H1 (cell line): ENCODE measurements at regions not wholly inside any gene's neighbourhood (a gene's known extent, or its start where the extent isn't known, plus 50 kb on each side); places are given as distances from the start of the nearest gene placed in this dataset.
A peak's percentile ranks its signal among the peaks of the same experiment; 100 is the strongest.

Experiments used
- CTCF ChIA-PET: fragments of 300-600 bp; sonication (Branson Sonifier 250); formaldehyde crosslinking; loops from one replicate; lab custom pipeline; 2021; ENCODE audit not compliant: partially characterized antibody; lab: Charles Lee
- POLR2A ChIA-PET: fragments of 300-600 bp; sonication (Branson Sonifier 250); formaldehyde crosslinking; loops from one replicate; lab custom pipeline; 2021; ENCODE audit warnings: inconsistent platforms; ENCODE audit not compliant: partially characterized antibody; lab: Charles Lee
- DNase-seq, 2 experiments: peaks; one replicate each; pipeline versions ENCODE4 v3.0.0 to v3.0.0-alpha.2; 2010 to 2022; ENCODE audit warnings: low spot score in 2 of 2, low read depth in 1 of 2, mixed read lengths in 1 of 2
- FAIRE-seq: peaks from 2 replicates; lab custom pipeline; 2011; peaks lifted over from hg19 to GRCh38; lab: Jason Lieb, UNC
- H2AFZ ChIP-seq: 2 replicates; pipeline ENCODE4 v1.8.1; 2012; ENCODE audit warnings: low read length, inconsistent platforms
- H2AK5ac ChIP-seq: 2 replicates; pipeline ENCODE4 v1.6.1; 2013; ENCODE audit warnings: low read depth, low read length
- H2BK120ac ChIP-seq: replicated peaks from 2 replicates; pipeline ENCODE3; 2013; ENCODE audit warnings: low read depth, low read length, inconsistent platforms
- H2BK12ac ChIP-seq: 2 replicates; pipeline ENCODE4 v1.6.1; 2013; ENCODE audit warnings: low read depth, low read length
- H2BK15ac ChIP-seq: 2 replicates; pipeline ENCODE4 v1.6.1; 2013; ENCODE audit warnings: low read length
- H2BK20ac ChIP-seq: 2 replicates; pipeline ENCODE4 v1.6.1; 2013; ENCODE audit warnings: low read length
- H2BK5ac ChIP-seq: 2 replicates; pipeline ENCODE4 v1.6.1; 2013; ENCODE audit warnings: low read depth, low read length
- H3K14ac ChIP-seq: 2 replicates; pipeline ENCODE4 v1.6.1; 2013; ENCODE audit warnings: inconsistent platforms; ENCODE audit not compliant: insufficient read length
- H3K18ac ChIP-seq: 2 replicates; pipeline ENCODE4 v1.6.1; 2013; ENCODE audit warnings: low read length; ENCODE audit errors: extremely low read depth
- H3K23ac ChIP-seq: 2 replicates; pipeline ENCODE4 v1.6.1; 2013; ENCODE audit warnings: inconsistent platforms; ENCODE audit not compliant: insufficient read length
- H3K23me2 ChIP-seq: 2 replicates; pipeline ENCODE4 v1.6.1; 2013; ENCODE audit warnings: low read depth, low read length
- H3K27ac ChIP-seq: 2 replicates; pipeline ENCODE4 v1.6.1; 2011; ENCODE audit warnings: low read depth, low read length, inconsistent platforms
- H3K27me3 ChIP-seq, 4 experiments: replicated peaks in 1 of 4; 1 replicate in 1 of 4; 2 replicates in 3 of 4; pipeline versions ENCODE4 v1.6.1 to v1.8.1; 2011 to 2013; ENCODE audit warnings: low read length in 3 of 4, mild to moderate bottlenecking in 3 of 4, inconsistent platforms in 2 of 4, mixed read lengths in 2 of 4, moderate library complexity in 1 of 4; ENCODE audit not compliant: control insufficient read depth in 3 of 4, insufficient read depth in 3 of 4; ENCODE audit errors: extremely low read depth in 1 of 4
- H3K36me3 ChIP-seq, 4 experiments: 2 replicates each; pipeline versions ENCODE4 v1.6.1 to v1.8.1; 2011 to 2013; ENCODE audit warnings: mild to moderate bottlenecking in 4 of 4, low read length in 3 of 4, moderate library complexity in 2 of 4, control low read depth in 1 of 4, inconsistent platforms in 1 of 4; ENCODE audit not compliant: insufficient read depth in 4 of 4, control insufficient read depth in 2 of 4
- H3K4ac ChIP-seq: replicated peaks from 2 replicates; pipeline ENCODE3; 2013; ENCODE audit warnings: low read length, low read depth, mixed read lengths, inconsistent platforms; ENCODE audit not compliant: insufficient read length
- H3K4me1 ChIP-seq, 4 experiments: replicated peaks in 1 of 4; 1 replicate in 1 of 4; 2 replicates in 3 of 4; pipeline versions ENCODE4 v1.6.1 to v1.8.1; 2011 to 2013; ENCODE audit warnings: low read length in 3 of 4, inconsistent platforms in 2 of 4, mixed read lengths in 1 of 4; ENCODE audit not compliant: insufficient read depth in 4 of 4, control insufficient read depth in 3 of 4
- H3K4me2 ChIP-seq, 2 experiments: 2 replicates each; pipeline versions ENCODE4 v1.6.1 to v1.8.1; 2011 to 2013; ENCODE audit warnings: low read depth in 2 of 2, low read length in 2 of 2, control low read depth in 1 of 2, inconsistent platforms in 1 of 2, mild to moderate bottlenecking in 1 of 2; ENCODE audit not compliant: insufficient read depth in 1 of 2
- H3K4me3 ChIP-seq, 4 experiments: fragments of 200-600, 300-600 bp in 1 of 4; sonication (generic), shearing (Covaris generic), sonication (Bioruptor Twin) in 1 of 4; 2 replicates each; pipeline versions ENCODE4 v1.5.1 to v1.8.1; 2011 to 2016; ENCODE audit warnings: low read length in 4 of 4, low read depth in 3 of 4, control low read depth in 2 of 4, inconsistent platforms in 2 of 4, mild to moderate bottlenecking in 2 of 4, mixed read lengths in 1 of 4, moderate library complexity in 1 of 4; ENCODE audit not compliant: insufficient read depth in 2 of 4; ENCODE audit errors: extremely low read depth in 1 of 4
- H3K56ac ChIP-seq: replicated peaks from 2 replicates; pipeline ENCODE3; 2013; ENCODE audit warnings: low read depth, mild to moderate bottlenecking, mixed read lengths, low read length, inconsistent platforms; ENCODE audit not compliant: insufficient read length
- H3K79me1 ChIP-seq: 2 replicates; pipeline ENCODE4 v1.6.1; 2013; ENCODE audit warnings: low read depth, low read length, control low read depth
- H3K79me2 ChIP-seq, 2 experiments: 2 replicates each; pipeline versions ENCODE4 v1.6.1 to v1.8.1; 2012 to 2013; ENCODE audit warnings: low read length in 2 of 2, mild to moderate bottlenecking in 2 of 2, inconsistent platforms in 1 of 2; ENCODE audit not compliant: insufficient read depth in 2 of 2, control insufficient read depth in 1 of 2
- H3K9ac ChIP-seq, 4 experiments: replicated peaks in 1 of 4; 1 replicate in 1 of 4; 2 replicates in 3 of 4; pipeline versions ENCODE4 v1.6.1 to v1.8.1; 2011 to 2013; ENCODE audit warnings: low read depth in 3 of 4, low read length in 3 of 4, control low read depth in 2 of 4, mild to moderate bottlenecking in 2 of 4, moderate library complexity in 2 of 4, inconsistent platforms in 1 of 4; ENCODE audit errors: extremely low read depth in 1 of 4
- H3K9me3 ChIP-seq, 2 experiments: 2 replicates each; pipeline versions ENCODE4 v1.6.1 to v1.8.1; 2012 to 2013; ENCODE audit warnings: mild to moderate bottlenecking in 2 of 2, moderate library complexity in 2 of 2, control low read depth in 1 of 2, inconsistent platforms in 1 of 2, low read depth in 1 of 2, low read length in 1 of 2, mixed read lengths in 1 of 2; ENCODE audit not compliant: insufficient read depth in 2 of 2
- H4K20me1 ChIP-seq, 2 experiments: replicated peaks in 1 of 2; 2 replicates each; pipeline versions ENCODE3 to v1.8.1; 2011 to 2013; ENCODE audit warnings: inconsistent platforms in 2 of 2, low read length in 2 of 2, mild to moderate bottlenecking in 1 of 2; ENCODE audit not compliant: insufficient read depth in 2 of 2, control insufficient read depth in 1 of 2
- H4K5ac ChIP-seq: 2 replicates; pipeline ENCODE4 v1.6.1; 2013; ENCODE audit warnings: low read length, low read depth, mixed read lengths, inconsistent platforms; ENCODE audit not compliant: insufficient read length
- H4K8ac ChIP-seq: 2 replicates; pipeline ENCODE4 v1.8.0; 2013; ENCODE audit warnings: mild to moderate bottlenecking, moderate library complexity, low read length, inconsistent platforms; ENCODE audit not compliant: insufficient read depth; ENCODE audit errors: extremely low read depth
- H4K91ac ChIP-seq: replicated peaks from 2 replicates; pipeline ENCODE3; 2013; ENCODE audit warnings: low read length, mixed read lengths, inconsistent platforms; ENCODE audit not compliant: insufficient read length
- CEBPB ChIP-seq: IDR thresholded peaks from 2 replicates; pipeline ENCODE4 v1.6.1; 2012; ENCODE audit warnings: low read depth, low read length
- CHD1 ChIP-seq: IDR thresholded peaks from 2 replicates; pipeline ENCODE4 v1.6.1; 2012; ENCODE audit warnings: low read depth, low read length, improper control_type of control experiment
- EZH2 ChIP-seq: fragments of 200-600 bp; sonication (generic); IDR thresholded peaks from 2 replicates; pipeline ENCODE4 v1.7.1; 2012; ENCODE audit warnings: low read depth, mild to moderate bottlenecking, moderate library complexity, low read length, inconsistent platforms; ENCODE audit not compliant: severe bottlenecking
- GTF2F1 ChIP-seq: IDR thresholded peaks from 2 replicates; pipeline ENCODE4 v1.6.1; 2012; ENCODE audit warnings: low read depth, low read length, improper control_type of control experiment, borderline replicate concordance
- JUND ChIP-seq: IDR thresholded peaks from 2 replicates; pipeline ENCODE4 v1.6.1; 2011; ENCODE audit warnings: mild to moderate bottlenecking, improper control_type of control experiment, low read length
- KDM4A ChIP-seq: IDR thresholded peaks from one replicate; pipeline ENCODE4 v1.7.1; 2012; ENCODE audit warnings: low read depth, mild to moderate bottlenecking, moderate library complexity, low read length, inconsistent platforms; ENCODE audit not compliant: severe bottlenecking
- NANOG ChIP-seq: IDR thresholded peaks from 2 replicates; pipeline ENCODE4 v1.6.1; 2011; ENCODE audit warnings: low read length, low read depth, mild to moderate bottlenecking, inconsistent platforms; ENCODE audit not compliant: insufficient read depth, poor library complexity, severe bottlenecking
- RFX5 ChIP-seq: IDR thresholded peaks from 2 replicates; pipeline ENCODE4 v1.6.1; 2011; ENCODE audit warnings: low read depth, low read length, improper control_type of control experiment, borderline replicate concordance
- RXRA ChIP-seq: IDR thresholded peaks from 2 replicates; pipeline ENCODE4 v1.6.1; 2011; ENCODE audit warnings: low read depth, mild to moderate bottlenecking, low read length, moderate library complexity; ENCODE audit not compliant: insufficient read depth
- WGBS, 2 experiments: shearing (Covaris generic) in 1 of 2; methylation state at CpG; one replicate each; pipeline versions ENCODE4 v1.1.6 to v1.1.7; 2013 to 2015; ENCODE audit warnings: low lambda C conversion rate in 2 of 2, mixed read lengths in 2 of 2, inconsistent platforms in 1 of 2, low coverage in 1 of 2, missing lambda C conversion rate in 1 of 2; ENCODE audit not compliant: insufficient replicate concordance in 2 of 2, insufficient coverage in 1 of 2, insufficient read length in 1 of 2; ENCODE audit errors: extremely low coverage in 1 of 2, missing lambda C conversion rate in 1 of 2; 5-methylcytosine and 5-hydroxymethylcytosine counted together

DNA sequence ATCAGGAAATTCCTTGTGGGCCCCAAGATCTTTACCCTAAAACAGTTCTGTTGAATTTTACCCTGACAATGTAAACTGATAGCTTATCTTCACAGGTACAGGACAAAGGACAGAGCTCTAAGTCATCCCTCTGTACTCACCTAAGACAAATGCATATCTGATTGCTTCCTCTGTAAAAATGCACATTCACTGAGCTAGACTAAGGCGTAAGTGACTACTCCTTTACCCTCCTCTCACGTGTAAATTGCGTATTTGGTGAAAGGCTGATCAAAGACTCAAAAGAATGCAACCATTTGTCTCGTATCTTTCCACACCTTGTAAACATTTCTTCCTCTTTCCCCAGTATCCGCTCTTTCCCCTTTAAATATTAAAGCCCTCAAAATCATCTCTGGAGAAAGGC, 80.6 kb upstream of the LRCH1 start:
- DNase-seq (no peak), FAIRE-seq (no peak)
- no peak overlapping the region for H2BK120ac ChIP-seq
- no peak overlapping the region for H3K27ac ChIP-seq
- H3K79me2 ChIP-seq, result no peaks in the 10 kb centered on the region
- H3K18ac ChIP-seq, result no peak overlapping the region
- H3K4me1 ChIP-seq, result no peaks in the 10 kb centered on the region; a peak in 1 of 7 replicates
- no peak overlapping the region for H3K4me3 ChIP-seq
- H2AK5ac ChIP-seq, result no peak overlapping the region
- H2BK15ac ChIP-seq, result no peak overlapping the region
- H3K56ac ChIP-seq, result no peak overlapping the region
- H3K4ac ChIP-seq, result no peak overlapping the region
- H3K9me3 ChIP-seq, result no peaks in the 10 kb centered on the region
- no peak overlapping the region for H3K9ac ChIP-seq
- no peak overlapping the region for H2BK12ac ChIP-seq
- no peaks in the 10 kb centered on the region for H3K23me2 ChIP-seq
- H4K5ac ChIP-seq, result no peak overlapping the region
- H3K36me3 ChIP-seq, result no peaks in the 10 kb centered on the region
- H3K79me1 ChIP-seq, result no peaks in the 10 kb centered on the region
- TF ChIP-seq CHD1 (no peak), RFX5 (no peak), JUND (no peak), EZH2 (no peak), CEBPB (no peak), RXRA (no peak), NANOG (no peak), KDM4A (no peak), GTF2F1 (no peak)
- TF ChIP-seq, all 59 proteins: peak for 0
- CTCF ChIA-PET, result interaction anchor here (0.6 to 1.4 kb wide), 3 partner anchors 19 to 248 kb away, joined by 3 to 6 read pairs (median 3); no protein-coding TSS in a partner anchor
- POLR2A ChIA-PET, result no interaction called here
- Histone ChIP-seq H4K8ac (no peak overlapping the region), H3K23ac (no peak overlapping the region), H3K4me2 (no peak overlapping the region), H3K14ac (no peak overlapping the region), H2BK5ac (no peak overlapping the region), H4K20me1 (no peaks in the 10 kb centered on the region), H3K27me3 (no peaks in the 10 kb centered on the region), H2AFZ (0 out of 2 replicates have a peak overlapping the region, but pooled peaks have one; percentile 2), H4K91ac (no peak overlapping the region), H2BK20ac (no peak overlapping the region)
- 68% methylated on average over 5 of the region's 5 CpGs; no CpG with 5 or more reads in 1 of the 2 experiments for WGBS, 2 experiments
